SU-DHL-6 (cell line): ENCODE measurements at regions not wholly inside any gene's neighbourhood (a gene's known extent, or its start where the extent isn't known, plus 50 kb on each side); places are given as distances from the start of the nearest gene placed in this dataset.

Experiments used
- H2AFZ ChIP-seq: fragments of 200-600 bp; sonication (generic); 2 replicates; pipeline ENCODE4 v1.6.1; 2014; ENCODE audit warnings: low read depth, mild to moderate bottlenecking, moderate library complexity, mixed read lengths, antibody characterized with exemption, low read length; ENCODE audit not compliant: severe bottlenecking
- H3F3A ChIP-seq: fragments of 200-600 bp; shearing (Covaris generic); 2 replicates; pipeline ENCODE4 v1.6.0; 2016; ENCODE audit warnings: antibody characterized with exemption, mild to moderate bottlenecking; ENCODE audit not compliant: insufficient read depth
- H3K27ac ChIP-seq: fragments of 200-600 bp; sonication (generic); 2 replicates; pipeline ENCODE4 v1.5.1; 2016; ENCODE audit warnings: low read depth, mild to moderate bottlenecking, low read length, moderate library complexity, mixed read lengths
- H3K27me3 ChIP-seq: fragments of 200-600 bp; sonication (generic), shearing (Covaris generic); 2 replicates; pipeline ENCODE4 v1.6.0; 2014; ENCODE audit warnings: mild to moderate bottlenecking, low read length
- H3K36me3 ChIP-seq: fragments of 200-600 bp; sonication (generic); 2 replicates; pipeline ENCODE4 v1.6.1; 2014; ENCODE audit warnings: mild to moderate bottlenecking, low read length, mixed read lengths
- H3K4me2 ChIP-seq: fragments of 300-600, 200-600 bp; shearing (Covaris generic), sonication (generic); 2 replicates; pipeline ENCODE4 v1.6.0; 2014; ENCODE audit warnings: low read length, low read depth, mild to moderate bottlenecking; ENCODE audit not compliant: poor library complexity, severe bottlenecking
- H3K4me3 ChIP-seq: fragments of 200-600 bp; sonication (generic); 2 replicates; pipeline ENCODE4 v1.5.1; 2014; ENCODE audit warnings: antibody characterized with exemption, low read length, mild to moderate bottlenecking, mixed read lengths; ENCODE audit not compliant: insufficient read depth, poor library complexity, severe bottlenecking
- H3K79me2 ChIP-seq: fragments of 200-600 bp; sonication (generic); 2 replicates; pipeline ENCODE4 v1.6.1; 2014; ENCODE audit warnings: mild to moderate bottlenecking, low read length, moderate library complexity; ENCODE audit not compliant: insufficient read depth
- H3K9ac ChIP-seq: fragments of 200-600 bp; sonication (generic); 2 replicates; pipeline ENCODE4 v1.7.0; 2014; ENCODE audit warnings: mild to moderate bottlenecking, low read length
- H3K9me2 ChIP-seq: fragments of 200-600 bp; sonication (generic); replicated peaks from 2 replicates; pipeline ENCODE4 v1.6.1; 2014; ENCODE audit warnings: low read length; ENCODE audit not compliant: insufficient read depth
- H3K9me3 ChIP-seq: fragments of 200-600 bp; sonication (generic); 2 replicates; pipeline ENCODE4 v1.6.1; 2014; ENCODE audit warnings: low read length, mixed read lengths; ENCODE audit not compliant: insufficient read depth
- H4K20me1 ChIP-seq: fragments of 200-600 bp; sonication (generic); 2 replicates; pipeline ENCODE4 v1.6.1; 2014; ENCODE audit warnings: low read depth, mild to moderate bottlenecking, antibody characterized with exemption, low read length, moderate library complexity, mixed read lengths
- CTCF ChIP-seq: fragments of 200-600 bp; sonication (generic); IDR thresholded peaks from one replicate; pipeline ENCODE4 v1.5.1; 2017; ENCODE audit warnings: antibody characterized with exemption, mild to moderate bottlenecking, low read length, moderate library complexity; ENCODE audit not compliant: insufficient read depth, poor library complexity, severe bottlenecking
- EZH2phosphoT487 ChIP-seq: fragments of 200-600 bp; sonication (generic), shearing (Covaris generic); conservative IDR thresholded peaks from 2 replicates; pipeline ENCODE4 v1.6.1; 2018; ENCODE audit warnings: mild to moderate bottlenecking, antibody characterized with exemption, low read length, moderate library complexity, mixed read lengths

GRCh38 chr5:60007729-60008128 is 114.2 kb upstream of the PDE4D start:
- Histone ChIP-seq H3K9ac (no peak overlapping the region), H3F3A (no peaks in the 10 kb centered on the region), H3K36me3 (no peaks in the 10 kb centered on the region), H3K9me2 (no peaks in the 10 kb centered on the region), H3K27me3 (no peaks in the 10 kb centered on the region), H3K4me3 (no peak overlapping the region), H2AFZ (no peak overlapping the region), H3K79me2 (no peaks in the 10 kb centered on the region), H3K4me2 (no peak overlapping the region), H3K9me3 (no peaks in the 10 kb centered on the region), H3K27ac (no peak overlapping the region), H4K20me1 (no peaks in the 10 kb centered on the region)
- TF ChIP-seq EZH2phosphoT487 (no peak), CTCF (no peak)

- no peaks in the 10 kb centered on the region for H4K20me1 ChIP-seq
- TF ChIP-seq CTCF (no peak), EZH2phosphoT487 (no peak)
- H3K27ac ChIP-seq: no peak overlapping the region
- H3K36me3 ChIP-seq: no peaks in the 10 kb centered on the region
- H3K79me2 ChIP-seq: no peaks in the 10 kb centered on the region
- no peaks in the 10 kb centered on the region for H3K27me3 ChIP-seq
- H3F3A ChIP-seq: no peaks in the 10 kb centered on the region
- no peak overlapping the region for H2AFZ ChIP-seq
- no peaks in the 10 kb centered on the region for H3K9me2 ChIP-seq
- no peaks in the 10 kb centered on the region for H3K9me3 ChIP-seq
- H3K4me2 ChIP-seq: no peak overlapping the region
- H3K4me3 ChIP-seq: no peak overlapping the region
- no peak overlapping the region for H3K9ac ChIP-seq
Observed at GRCh38 chr5:59999056-59999455, 105.5 kb upstream of the PDE4D start.

DNA sequence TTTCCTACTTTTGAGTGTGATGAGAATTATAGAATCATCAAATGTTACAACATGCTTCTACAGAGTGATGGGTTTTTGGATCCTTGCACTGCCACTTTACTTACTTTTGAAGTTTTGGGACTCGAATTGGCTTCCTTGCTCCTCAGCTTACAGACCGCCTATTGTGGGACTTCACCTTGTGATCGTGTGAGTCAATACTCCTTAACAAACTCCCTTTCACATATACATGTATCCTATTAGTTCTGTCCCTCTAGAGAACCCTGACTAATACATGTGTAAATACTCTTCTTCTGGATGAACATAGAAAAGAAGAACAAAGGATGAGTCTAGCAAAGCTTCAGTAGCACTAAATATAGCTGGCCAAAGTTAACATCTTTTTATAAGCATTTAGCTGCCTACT is 98.7 kb upstream of the PDE4D start:
- Histone ChIP-seq H3K79me2 (no peaks in the 10 kb centered on the region), H4K20me1 (no peaks in the 10 kb centered on the region), H3K27me3 (no peaks in the 10 kb centered on the region), H3K9me2 (no peaks in the 10 kb centered on the region), H3F3A (no peaks in the 10 kb centered on the region), H3K27ac (no peak overlapping the region), H2AFZ (no peak overlapping the region), H3K4me3 (no peak overlapping the region), H3K4me2 (no peak overlapping the region), H3K36me3 (no peaks in the 10 kb centered on the region), H3K9me3 (no peaks in the 10 kb centered on the region), H3K9ac (no peak overlapping the region)
- TF ChIP-seq CTCF (no peak), EZH2phosphoT487 (no peak)

DNA sequence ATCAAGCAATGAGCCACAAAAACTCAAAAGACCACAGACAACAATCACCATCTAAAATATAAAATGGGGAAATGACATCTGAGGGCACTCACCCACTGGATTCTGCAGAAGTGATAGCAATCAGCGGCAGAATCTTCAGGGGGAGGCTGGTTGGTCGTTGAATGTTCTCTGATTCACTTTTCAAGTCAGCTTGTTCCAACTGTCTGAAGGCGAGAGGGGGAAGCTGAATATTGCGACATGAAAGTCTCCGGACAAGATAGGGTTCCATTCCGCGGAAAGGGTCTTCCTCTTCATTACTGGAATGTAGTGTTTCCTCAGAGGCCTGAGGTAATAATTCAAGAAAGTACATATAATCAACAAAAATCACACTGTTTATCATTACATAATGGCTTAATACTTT is 94.9 kb upstream of the PDE4D start:
- no peaks in the 10 kb centered on the region for H4K20me1 ChIP-seq
- no peaks in the 10 kb centered on the region for H3F3A ChIP-seq
- no peaks in the 10 kb centered on the region for H3K9me2 ChIP-seq
- no peak overlapping the region for H3K4me2 ChIP-seq
- no peak overlapping the region for H3K27ac ChIP-seq
- no peaks in the 10 kb centered on the region for H3K27me3 ChIP-seq
- no peak overlapping the region for H3K4me3 ChIP-seq
- no peaks in the 10 kb centered on the region for H3K79me2 ChIP-seq
- H3K36me3 ChIP-seq: no peaks in the 10 kb centered on the region
- H3K9me3 ChIP-seq: no peaks in the 10 kb centered on the region
- no peak for TF ChIP-seq EZH2phosphoT487
- no peak for TF ChIP-seq CTCF
- H2AFZ ChIP-seq: no peak overlapping the region
- H3K9ac ChIP-seq: no peak overlapping the region
